ENCODE measurements at regions not wholly inside any gene's neighbourhood (a gene's known extent, or its start where the extent isn't known, plus 50 kb on each side); places are given as distances from the start of the nearest gene placed in this dataset.

- no peaks in the 10 kb centered on the region for H3K36me3 ChIP-seq (ENCODE audit: control insufficient read depth in 2 of 3, insufficient read depth in 3 of 3, low read length in 3 of 3)
- no peaks in the 10 kb centered on the region for H3K27me3 ChIP-seq (ENCODE audit: control insufficient read depth, insufficient read depth, low read length)
- intact Hi-C loops (cut with DNase I): no loop called here
- TF ChIP-seq, protein P1, sequence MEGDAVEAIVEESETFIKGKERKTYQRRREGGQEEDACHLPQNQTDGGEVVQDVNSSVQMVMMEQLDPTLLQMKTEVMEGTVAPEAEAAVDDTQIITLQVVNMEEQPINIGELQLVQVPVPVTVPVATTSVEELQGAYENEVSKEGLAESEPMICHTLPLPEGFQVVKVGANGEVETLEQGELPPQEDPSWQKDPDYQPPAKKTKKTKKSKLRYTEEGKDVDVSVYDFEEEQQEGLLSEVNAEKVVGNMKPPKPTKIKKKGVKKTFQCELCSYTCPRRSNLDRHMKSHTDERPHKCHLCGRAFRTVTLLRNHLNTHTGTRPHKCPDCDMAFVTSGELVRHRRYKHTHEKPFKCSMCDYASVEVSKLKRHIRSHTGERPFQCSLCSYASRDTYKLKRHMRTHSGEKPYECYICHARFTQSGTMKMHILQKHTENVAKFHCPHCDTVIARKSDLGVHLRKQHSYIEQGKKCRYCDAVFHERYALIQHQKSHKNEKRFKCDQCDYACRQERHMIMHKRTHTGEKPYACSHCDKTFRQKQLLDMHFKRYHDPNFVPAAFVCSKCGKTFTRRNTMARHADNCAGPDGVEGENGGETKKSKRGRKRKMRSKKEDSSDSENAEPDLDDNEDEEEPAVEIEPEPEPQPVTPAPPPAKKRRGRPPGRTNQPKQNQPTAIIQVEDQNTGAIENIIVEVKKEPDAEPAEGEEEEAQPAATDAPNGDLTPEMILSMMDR (IDR thresholded peaks at IDR 0.05; ENCODE audit: borderline replicate concordance, extremely low read depth, insufficient read depth): no peak
- no peak overlapping the region for H3K27ac ChIP-seq (ENCODE audit: low read depth in 2 of 2, low read length in 2 of 2)
- no peaks in the 10 kb centered on the region for H3K4me1 ChIP-seq (ENCODE audit: control insufficient read depth in 2 of 3, insufficient read depth in 2 of 3, low read depth in 1 of 3, low read length in 3 of 3)
- no peak for FAIRE-seq
- H3K9me3 ChIP-seq (ENCODE audit: control insufficient read depth in 2 of 3, insufficient read depth in 1 of 3, low read length in 3 of 3): no peaks in the 10 kb centered on the region
- H3K4me3 ChIP-seq (ENCODE audit: low read length in 3 of 3): no peak overlapping the region
- no peak overlapping the region for H3K9ac ChIP-seq (ENCODE audit: low read length in 3 of 3)
- no peak for DNase-seq
These were observed 498.3 kb downstream of the RIT2 start for GRCh38 chr18:42617221-42617620.

DNA sequence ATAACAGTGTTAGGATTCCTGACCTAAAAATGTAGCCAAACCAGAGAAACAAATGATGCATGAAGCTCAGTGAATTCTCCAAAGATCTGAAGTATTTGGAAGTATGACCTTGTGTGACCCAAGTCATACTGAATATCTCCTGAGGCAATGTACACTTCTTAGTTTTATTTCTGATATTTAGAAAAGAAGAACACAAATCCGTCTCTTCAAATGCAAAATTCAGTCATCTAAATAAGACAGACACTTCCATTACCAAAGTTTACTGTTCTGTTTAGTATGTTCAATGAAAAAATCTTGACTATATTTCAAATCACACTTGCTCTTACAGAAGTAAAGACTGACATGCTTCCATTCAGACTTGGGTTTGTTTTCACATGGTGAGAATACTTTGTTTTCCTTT, 495.7 kb downstream of the RIT2 start:
- intact Hi-C loops (cut with DNase I): no loop called here
- no peaks in the 10 kb centered on the region for H3K27me3 ChIP-seq (ENCODE audit: control insufficient read depth, insufficient read depth, low read length)
- no peaks in the 10 kb centered on the region for H3K4me1 ChIP-seq (ENCODE audit: control insufficient read depth in 2 of 3, insufficient read depth in 2 of 3, low read depth in 1 of 3, low read length in 3 of 3)
- H3K9ac ChIP-seq (ENCODE audit: low read length in 3 of 3): no peak overlapping the region
- no peak overlapping the region for H3K4me3 ChIP-seq (ENCODE audit: low read length in 3 of 3)
- no peak overlapping the region for H3K27ac ChIP-seq (ENCODE audit: low read depth in 2 of 2, low read length in 2 of 2)
- no peaks in the 10 kb centered on the region for H3K9me3 ChIP-seq (ENCODE audit: control insufficient read depth in 2 of 3, insufficient read depth in 1 of 3, low read length in 3 of 3)
- DNase-seq (no peak), FAIRE-seq (no peak)
- TF ChIP-seq, protein P1 (IDR thresholded peaks at IDR 0.05; ENCODE audit: borderline replicate concordance, extremely low read depth, insufficient read depth): no peak
- H3K36me3 ChIP-seq (ENCODE audit: control insufficient read depth in 2 of 3, insufficient read depth in 3 of 3, low read length in 3 of 3): no peaks in the 10 kb centered on the region

GRCh38 chr18:42620657-42621056, 494.8 kb downstream of the RIT2 start:
- no peaks in the 10 kb centered on the region for H3K36me3 ChIP-seq (ENCODE audit: control insufficient read depth in 2 of 3, insufficient read depth in 3 of 3, low read length in 3 of 3)
- intact Hi-C loops (cut with DNase I): no loop called here
- no peaks in the 10 kb centered on the region for H3K4me1 ChIP-seq (ENCODE audit: control insufficient read depth in 2 of 3, insufficient read depth in 2 of 3, low read depth in 1 of 3, low read length in 3 of 3)
- DNase-seq: no peak
- no peak for FAIRE-seq
- H3K9ac ChIP-seq (ENCODE audit: low read length in 3 of 3): no peak overlapping the region
- H3K4me3 ChIP-seq (ENCODE audit: low read length in 3 of 3): no peak overlapping the region
- no peaks in the 10 kb centered on the region for H3K9me3 ChIP-seq (ENCODE audit: control insufficient read depth in 2 of 3, insufficient read depth in 1 of 3, low read length in 3 of 3)
- TF ChIP-seq, protein P1 (IDR thresholded peaks at IDR 0.05; ENCODE audit: borderline replicate concordance, extremely low read depth, insufficient read depth): no peak
- no peaks in the 10 kb centered on the region for H3K27me3 ChIP-seq (ENCODE audit: control insufficient read depth, insufficient read depth, low read length)
- H3K27ac ChIP-seq (ENCODE audit: low read depth in 2 of 2, low read length in 2 of 2): no peak overlapping the region

GRCh38 chr18:42623935-42624334, 491.6 kb downstream of the RIT2 start:
- intact Hi-C loops (cut with DNase I): no loop called here
- Histone ChIP-seq H3K4me3 (ENCODE audit: low read length in 3 of 3) (no peak overlapping the region), H3K36me3 (ENCODE audit: control insufficient read depth in 2 of 3, insufficient read depth in 3 of 3, low read length in 3 of 3) (no peaks in the 10 kb centered on the region), H3K27me3 (ENCODE audit: control insufficient read depth, insufficient read depth, low read length) (no peaks in the 10 kb centered on the region), H3K27ac (ENCODE audit: low read depth in 2 of 2, low read length in 2 of 2) (no peak overlapping the region), H3K9ac (ENCODE audit: low read length in 3 of 3) (no peak overlapping the region), H3K4me1 (ENCODE audit: control insufficient read depth in 2 of 3, insufficient read depth in 2 of 3, low read depth in 1 of 3, low read length in 3 of 3) (no peaks in the 10 kb centered on the region), H3K9me3 (ENCODE audit: control insufficient read depth in 2 of 3, insufficient read depth in 1 of 3, low read length in 3 of 3) (no peaks in the 10 kb centered on the region)
- TF ChIP-seq, protein P1 (IDR thresholded peaks at IDR 0.05; ENCODE audit: borderline replicate concordance, extremely low read depth, insufficient read depth): no peak
- no peak for FAIRE-seq
- DNase-seq: no peak
